NCI-H146 (cell line): ENCODE measurements at regions not wholly inside any gene's neighbourhood (a gene's known extent, or its start where the extent isn't known, plus 50 kb on each side); places are given as distances from the start of the nearest gene placed in this dataset.

Experiments
- DNase-seq: peaks from one replicate; lab custom pipeline; 2025; lab: John Stamatoyannopoulos, UW

- no peak for DNase-seq
These were observed 1115.2 kb downstream of the TDRD15 start for GRCh38 chr2:22238967-22239366.

DNA sequence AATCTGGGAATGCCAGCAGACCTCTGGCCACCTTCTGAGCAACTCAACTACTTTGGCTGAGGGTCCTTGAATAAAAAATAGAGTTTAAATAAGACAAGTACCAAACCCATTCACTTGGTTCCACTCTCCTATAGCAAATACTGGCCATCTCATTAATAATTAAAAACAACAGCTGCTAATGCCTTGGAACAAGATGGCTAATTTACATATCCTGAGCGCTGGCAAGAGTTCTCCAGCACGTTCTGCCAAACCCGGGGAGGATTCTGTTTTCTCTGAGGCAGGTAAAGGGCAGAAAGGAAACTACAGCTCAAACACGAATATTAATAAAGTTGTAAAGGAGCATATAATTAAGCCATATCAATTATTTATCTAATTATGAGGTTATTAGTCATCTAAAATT lies 1123.7 kb downstream of the TDRD15 start:
- no peak for DNase-seq

- DNase-seq: no peak
These were observed 1125.1 kb downstream of the TDRD15 start for GRCh38 chr2:22248851-22249250.

DNA sequence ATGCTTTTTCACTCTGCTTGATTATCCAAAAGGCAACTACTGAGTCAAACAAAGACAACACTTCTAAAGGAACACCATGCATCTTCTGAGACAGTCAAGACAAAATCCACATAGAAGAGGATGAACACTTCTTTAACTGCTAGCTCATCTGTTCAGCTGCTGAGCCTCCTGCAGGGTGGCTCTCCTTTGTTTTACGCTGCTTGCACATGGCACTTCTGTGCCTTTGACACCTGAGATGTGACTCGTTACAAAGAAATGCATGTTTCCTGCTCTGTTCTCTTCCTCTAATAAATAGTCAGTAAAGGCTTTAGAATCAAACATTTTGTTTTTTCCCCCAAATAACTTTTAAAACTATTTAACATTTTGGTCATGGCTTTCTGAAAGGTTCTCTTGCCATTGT lies 1129.4 kb downstream of the TDRD15 start:
- DNase-seq: no peak

- no peak for DNase-seq
These were observed 1123.8 kb upstream of the KLHL29 start for GRCh38 chr2:22261165-22261564.

DNA sequence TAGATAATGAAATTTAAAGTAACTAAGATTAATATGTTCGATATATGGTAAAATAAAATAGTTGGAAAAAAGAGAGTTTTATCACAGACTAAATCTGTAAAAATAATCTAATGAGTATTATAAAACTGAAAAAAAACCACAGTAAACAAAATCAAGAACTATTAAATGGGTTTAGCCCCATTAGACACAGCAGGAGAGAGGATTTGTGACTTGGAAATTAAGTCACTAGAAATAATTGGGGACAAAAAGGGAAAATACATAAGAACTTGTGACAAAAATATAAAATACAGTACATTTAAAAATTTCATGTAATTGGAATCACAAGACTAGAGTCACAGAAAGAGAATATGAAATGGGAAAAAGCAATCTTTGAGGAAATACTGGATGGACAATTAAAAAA lies 1114.6 kb upstream of the KLHL29 start:
- DNase-seq: no peak

- DNase-seq: no peak
These were observed 1111.1 kb upstream of the KLHL29 start for GRCh38 chr2:22273853-22274252.

DNA sequence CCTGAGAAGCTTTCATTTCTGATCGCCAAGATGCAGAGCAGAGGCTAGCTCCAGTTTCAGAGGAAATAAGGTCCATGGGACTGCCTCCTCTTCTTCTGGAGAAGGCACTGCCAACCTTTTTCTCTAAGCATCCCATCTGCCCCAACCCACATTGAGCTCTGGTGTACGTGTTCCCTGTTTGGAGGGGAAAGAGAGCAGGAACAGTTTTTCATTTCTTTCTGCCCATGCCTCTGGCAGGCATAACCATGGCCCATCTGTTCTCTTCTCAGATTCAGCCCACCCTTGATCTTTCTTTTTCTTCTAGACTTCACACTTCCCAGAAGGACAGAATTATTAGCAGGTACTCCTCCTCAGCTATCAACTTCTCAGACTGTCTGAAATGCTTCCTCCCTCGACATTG lies 1110.3 kb upstream of the KLHL29 start:
- DNase-seq: no peak

- DNase-seq: no peak
These were observed 1108.3 kb upstream of the KLHL29 start for GRCh38 chr2:22276696-22277095.

DNA sequence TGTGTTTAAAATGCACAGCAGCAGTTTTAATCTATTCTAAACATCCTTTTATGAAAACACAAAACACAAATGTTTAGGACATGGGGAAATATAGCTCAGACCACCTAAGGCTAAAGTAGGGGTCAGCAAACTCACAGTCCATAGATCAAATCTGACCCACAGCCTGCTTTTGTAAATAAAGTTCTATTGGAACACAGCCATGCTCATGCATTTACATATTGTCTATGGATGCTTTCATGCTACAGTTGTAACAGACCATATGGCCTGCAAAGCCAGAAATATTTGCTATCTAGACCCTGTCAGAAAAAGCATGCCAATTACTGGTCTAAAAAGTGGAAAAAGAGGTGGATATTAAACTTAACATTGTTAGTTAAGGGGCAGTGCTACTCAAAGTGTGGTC lies 1105.4 kb upstream of the KLHL29 start:
- no peak for DNase-seq

DNA sequence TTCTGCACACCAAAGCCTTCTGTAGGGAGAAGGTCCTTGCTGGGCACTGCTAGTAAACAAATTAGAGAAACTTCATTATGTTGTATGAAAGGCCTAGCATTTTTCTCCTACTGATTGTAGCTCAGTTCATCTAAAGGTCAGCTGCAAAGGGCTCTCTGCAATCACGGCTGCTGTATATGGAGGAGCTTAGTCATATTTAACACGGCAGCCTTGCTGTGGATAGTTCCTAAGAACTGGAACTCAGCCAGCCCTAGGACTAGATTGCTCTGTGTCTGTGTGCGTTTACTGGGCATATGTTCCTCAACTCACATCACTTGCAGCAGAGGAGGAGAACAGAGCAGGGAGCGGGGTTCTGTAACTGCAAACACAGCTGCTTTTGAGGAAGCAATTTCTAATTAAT lies 1103.9 kb upstream of the KLHL29 start:
- DNase-seq: no peak

DNA sequence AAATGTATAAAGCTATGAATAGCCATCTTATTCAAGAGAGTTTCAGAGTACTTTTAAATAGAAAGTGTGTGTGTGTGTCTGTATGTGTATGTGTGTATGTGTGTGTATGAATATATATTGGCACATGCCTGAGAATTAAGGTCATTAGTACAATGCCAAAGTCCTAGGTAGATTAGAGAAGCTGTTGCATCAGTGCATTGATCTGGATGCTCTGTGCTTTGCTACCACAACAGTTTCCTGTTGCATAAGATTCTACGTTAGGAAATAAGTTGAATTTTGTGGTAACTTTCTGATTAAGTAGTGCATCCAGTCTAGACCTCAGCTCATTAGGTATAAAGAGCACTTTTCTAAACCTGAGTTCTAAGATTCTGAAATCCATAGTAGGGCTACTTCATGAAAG lies 1102.8 kb upstream of the KLHL29 start:
- no peak for DNase-seq

GRCh38 chr2:22282916-22283315 lies 1102.1 kb upstream of the KLHL29 start:
- DNase-seq: no peak

GRCh38 chr2:22283436-22283835 lies 1101.5 kb upstream of the KLHL29 start:
- DNase-seq: no peak

GRCh38 chr2:22290302-22290701 lies 1094.7 kb upstream of the KLHL29 start:
- no peak for DNase-seq

- DNase-seq: no peak
These were observed 1094.0 kb upstream of the KLHL29 start for GRCh38 chr2:22290909-22291473.

GRCh38 chr2:22301228-22301627 lies 1083.8 kb upstream of the KLHL29 start:
- DNase-seq: no peak

- no peak for DNase-seq
These were observed 1058.7 kb upstream of the KLHL29 start for GRCh38 chr2:22326250-22326649.

- no peak for DNase-seq
These were observed 1055.5 kb upstream of the KLHL29 start for GRCh38 chr2:22329211-22330154.

DNA sequence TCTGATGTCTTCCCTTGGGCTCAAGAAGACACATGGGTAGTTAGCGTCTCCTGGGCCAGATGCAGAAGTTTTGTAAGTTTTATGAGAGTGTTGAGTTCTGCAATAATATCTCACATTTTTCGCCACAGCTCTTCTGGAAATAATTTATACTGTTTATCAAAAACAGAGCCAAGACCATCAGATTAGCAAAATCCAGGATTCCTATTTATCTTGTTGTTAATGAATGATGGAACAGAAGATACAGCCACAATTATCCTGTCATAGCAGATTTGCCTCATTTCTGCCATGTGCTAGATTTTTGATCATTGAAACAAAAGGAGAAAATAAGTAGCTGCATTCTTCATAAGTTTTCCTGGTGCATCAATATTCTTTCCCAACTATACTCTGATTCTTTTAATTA lies 1048.6 kb upstream of the KLHL29 start:
- DNase-seq: no peak

GRCh38 chr2:22340716-22341115 lies 1044.3 kb upstream of the KLHL29 start:
- no peak for DNase-seq

- no peak for DNase-seq
These were observed 1037.7 kb upstream of the KLHL29 start for GRCh38 chr2:22347306-22347705.

DNA sequence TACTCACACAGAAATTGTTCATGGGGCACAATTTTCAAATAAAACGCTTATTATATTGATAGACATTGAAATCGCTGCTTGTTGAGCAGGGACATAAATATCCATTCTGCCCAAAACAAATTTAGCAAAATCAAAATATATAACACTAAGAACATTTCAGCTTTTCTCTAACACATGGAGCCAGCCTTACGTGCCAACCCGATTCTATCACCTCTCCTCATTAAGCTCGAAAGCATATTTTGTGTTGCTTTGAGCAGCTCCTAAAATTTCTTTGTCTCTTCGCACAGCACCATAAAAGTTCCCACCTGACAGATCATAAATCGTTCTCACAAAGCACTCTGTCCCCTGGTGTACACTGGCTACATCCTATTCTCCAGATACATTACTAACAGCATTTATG lies 1034.4 kb upstream of the KLHL29 start:
- DNase-seq: no peak
